Caco-2 (cell line): ENCODE measurements at regions not wholly inside any gene's neighbourhood (a gene's known extent, or its start where the extent isn't known, plus 50 kb on each side); places are given as distances from the start of the nearest gene placed in this dataset.
"Not testable (repeated sequence)": the region's sequence is repeated elsewhere in the genome, so short reads cannot be mapped to it uniquely, and the experiment has no call there.

Experiments used
- BruUV-seq: library from RNA; stranded (reverse); fragments of 400-500 nt; replicated peaks from 2 replicates; lab custom pipeline; 2021; lab: Mats Ljungman, UMichigan
- CTCF ChIA-PET: fragments of 300-600 bp; sonication (Branson Sonifier 250); formaldehyde crosslinking; loops from one replicate; lab custom pipeline; 2022; ENCODE audit warnings: antibody characterized with exemption; lab: Charles Lee
- POLR2A ChIA-PET: fragments of 300-600 bp; sonication (Branson Sonifier 250); formaldehyde crosslinking; loops from one replicate; lab custom pipeline; 2022; ENCODE audit warnings: antibody characterized with exemption; lab: Charles Lee
- DNase-seq, 2 experiments: peaks; one replicate each; pipeline versions ENCODE4 v3.0.0 to v3.0.0-alpha.2; 2020 to 2022
- H3K27me3 ChIP-seq: replicated peaks from 2 replicates; pipeline ENCODE4 v1.6.0; 2011; ENCODE audit warnings: low read length; ENCODE audit not compliant: control insufficient read depth, insufficient read depth
- H3K36me3 ChIP-seq: 2 replicates; pipeline ENCODE4 v1.5.1; 2011; ENCODE audit warnings: low read length; ENCODE audit not compliant: control insufficient read depth, insufficient read depth
- H3K4me1 ChIP-seq: fragments of 250-450 bp; sonication (Bioruptor Pico); 2 replicates; pipeline ENCODE4 v1.5.1; 2020; ENCODE audit warnings: mild to moderate bottlenecking
- H3K4me3 ChIP-seq: 2 replicates; pipeline ENCODE4 v1.5.1; 2011; ENCODE audit warnings: low read depth, mild to moderate bottlenecking, control low read depth, low read length
- H3K9me3 ChIP-seq: fragments of 250-450 bp; sonication (Bioruptor Pico); 2 replicates; pipeline ENCODE4 v1.5.1; 2020; ENCODE audit warnings: mild to moderate bottlenecking, moderate library complexity
- H3K27ac Mint-ChIP-seq: one replicate; pipeline ENCODE4 v1.8.0; 2022; ENCODE audit warnings: mixed read lengths; ENCODE audit not compliant: unreplicated experiment
- H3K27me3 Mint-ChIP-seq: one replicate; pipeline ENCODE4 v1.8.0; 2022; ENCODE audit warnings: mixed read lengths; ENCODE audit not compliant: insufficient read depth, unreplicated experiment
- H3K36me3 Mint-ChIP-seq: one replicate; pipeline ENCODE4 v1.8.0; 2022; ENCODE audit warnings: mild to moderate bottlenecking, mixed read lengths; ENCODE audit not compliant: insufficient read depth, unreplicated experiment
- H3K4me1 Mint-ChIP-seq: one replicate; pipeline ENCODE4 v1.8.0; 2022; ENCODE audit warnings: low read depth, mixed read lengths; ENCODE audit not compliant: unreplicated experiment
- H3K4me3 Mint-ChIP-seq: one replicate; pipeline ENCODE4 v1.8.0; 2022; ENCODE audit warnings: mild to moderate bottlenecking, moderate library complexity, mixed read lengths; ENCODE audit not compliant: unreplicated experiment
- H3K9me3 Mint-ChIP-seq: one replicate; pipeline ENCODE4 v1.8.0; 2022; ENCODE audit warnings: mixed read lengths; ENCODE audit not compliant: unreplicated experiment
- CTCF ChIP-seq, 2 experiments: fragments of 200-600 bp in 1 of 2; IDR thresholded peaks; 1 replicate in 1 of 2; 2 replicates in 1 of 2; pipeline versions ENCODE4 v1.5.1 to v1.8.0; 2011 to 2022; ENCODE audit warnings: antibody characterized with exemption in 1 of 2, control low read depth in 1 of 2, inconsistent platforms in 1 of 2, low read depth in 1 of 2, low read length in 1 of 2, mild to moderate bottlenecking in 1 of 2, moderate library complexity in 1 of 2; ENCODE audit not compliant: insufficient read depth in 1 of 2, severe bottlenecking in 1 of 2, unreplicated experiment in 1 of 2
- intact Hi-C: fragments of 100-400 bp; cut with micrococcal nuclease; formaldehyde crosslinking; loops from one replicate; pipeline ENCODE4 v1.10.0; 2022; ENCODE audit not compliant: unreplicated experiment

- no peaks in the 10 kb centered on the region for H3K4me1 ChIP-seq
- H3K4me3 Mint-ChIP-seq: no peak overlapping the region
- peaks cover 5% of the 10 kb centered on the region for H3K27me3 Mint-ChIP-seq
- CTCF ChIA-PET: no interaction called here
- TF ChIP-seq CTCF (IDR thresholded peaks at IDR 0.05; ENCODE audit: insufficient read depth in 1 of 2, low read depth in 1 of 2, low read length in 1 of 2, severe bottlenecking in 1 of 2, unreplicated experiment in 1 of 2): no peak
- no peaks in the 10 kb centered on the region for H3K9me3 ChIP-seq
- no peaks in the 10 kb centered on the region for H3K9me3 Mint-ChIP-seq
- intact Hi-C loops: no loop called here
- DNase-seq: peak; percentile 12 to 41
- POLR2A ChIA-PET: no interaction called here
- no peaks in the 10 kb centered on the region for H3K36me3 ChIP-seq
- no peaks in the 10 kb centered on the region; the same call in 1 of the 2 replicates for H3K27me3 ChIP-seq
- H3K4me3 ChIP-seq: no peak overlapping the region
- H3K36me3 Mint-ChIP-seq: no peaks in the 10 kb centered on the region
- no peak overlapping the region for H3K27ac Mint-ChIP-seq
- BruUV-seq: no TSS peak
- no peaks in the 10 kb centered on the region for H3K4me1 Mint-ChIP-seq
Observed at GRCh38 chr5:62093976-62094375, 212.0 kb upstream of the KIF2A start.

GRCh38 chr5:62097361-62097760 lies 208.6 kb upstream of the KIF2A start:
- no peaks in the 10 kb centered on the region for H3K4me1 Mint-ChIP-seq
- TF ChIP-seq CTCF (IDR thresholded peaks at IDR 0.05; ENCODE audit: insufficient read depth in 1 of 2, low read depth in 1 of 2, low read length in 1 of 2, severe bottlenecking in 1 of 2, unreplicated experiment in 1 of 2): no peak
- H3K36me3 Mint-ChIP-seq: no peaks in the 10 kb centered on the region
- ChIA-PET POLR2A (no interaction called here), CTCF (no interaction called here)
- intact Hi-C loops: no loop called here
- Histone ChIP-seq H3K27me3 (no peaks in the 10 kb centered on the region; the same call in 1 of the 2 replicates), H3K4me1 (no peaks in the 10 kb centered on the region), H3K4me3 (no peak overlapping the region), H3K9me3 (no peaks in the 10 kb centered on the region), H3K36me3 (no peaks in the 10 kb centered on the region)
- no peak overlapping the region for H3K27ac Mint-ChIP-seq
- peaks cover 8% of the 10 kb centered on the region for H3K27me3 Mint-ChIP-seq
- no peaks in the 10 kb centered on the region for H3K9me3 Mint-ChIP-seq
- DNase-seq: no peak
- BruUV-seq: no TSS peak
- no peak overlapping the region for H3K4me3 Mint-ChIP-seq

- H3K9me3 ChIP-seq: no peaks in the 10 kb centered on the region
- Mint-ChIP-seq H3K36me3 (no peaks in the 10 kb centered on the region), H3K9me3 (no peaks in the 10 kb centered on the region), H3K4me3 (no peak overlapping the region), H3K4me1 (no peaks in the 10 kb centered on the region), H3K27ac (no peak overlapping the region), H3K27me3 (peaks cover 13% of the 10 kb centered on the region)
- H3K27me3 ChIP-seq: no peaks in the 10 kb centered on the region; the same call in 1 of the 2 replicates
- H3K4me1 ChIP-seq: no peaks in the 10 kb centered on the region
- no peak overlapping the region for H3K4me3 ChIP-seq
- H3K36me3 ChIP-seq: no peaks in the 10 kb centered on the region
- BruUV-seq: no TSS peak
- POLR2A ChIA-PET: no interaction called here
- intact Hi-C loops: no loop called here
- no peak for TF ChIP-seq CTCF (IDR thresholded peaks at IDR 0.05; ENCODE audit: insufficient read depth in 1 of 2, low read depth in 1 of 2, low read length in 1 of 2, severe bottlenecking in 1 of 2, unreplicated experiment in 1 of 2)
- CTCF ChIA-PET: no interaction called here
- no peak for DNase-seq
Observed at GRCh38 chr5:62100201-62100600, 205.8 kb upstream of the KIF2A start.

- H3K4me1 Mint-ChIP-seq, H3K4me3 Mint-ChIP-seq, H3K9me3 ChIP-seq, intact Hi-C loops, CTCF ChIA-PET, H3K27ac Mint-ChIP-seq, H3K9me3 Mint-ChIP-seq, POLR2A ChIA-PET, H3K36me3 ChIP-seq, H3K36me3 Mint-ChIP-seq, H3K4me3 ChIP-seq, DNase-seq, H3K4me1 ChIP-seq, H3K27me3 ChIP-seq, BruUV-seq: not testable (repeated sequence)
- peaks cover 12% of the 10 kb centered on the region for H3K27me3 Mint-ChIP-seq
Observed at GRCh38 chr5:62103863-62104262, 202.1 kb upstream of the KIF2A start.
